ENCODE measurements at regions not wholly inside any gene's neighbourhood (a gene's known extent, or its start where the extent isn't known, plus 50 kb on each side); places are given as distances from the start of the nearest gene placed in this dataset.

- H3K79me2 ChIP-seq (ENCODE audit: control insufficient read depth, insufficient read depth, low read length, unreplicated experiment), result no peaks in the 10 kb centered on the region
- H3K27me3 ChIP-seq (ENCODE audit: insufficient read depth, low read length), result peaks cover 54% of the 10 kb centered on the region
- no peak overlapping the region for H3K4me3 ChIP-seq (ENCODE audit: low read depth, low read length)
Measured at GRCh38 chr21:14321042-14321441, 61.9 kb downstream of the HSPA13 start.

GRCh38 chr21:14319805-14320204 lies 63.1 kb downstream of the HSPA13 start:
- Histone ChIP-seq H3K79me2 (ENCODE audit: control insufficient read depth, insufficient read depth, low read length, unreplicated experiment) (no peaks in the 10 kb centered on the region), H3K27ac (ENCODE audit: low read depth, low read length) (no peak overlapping the region), H2AFZ (ENCODE audit: low read length, unreplicated experiment) (no peak overlapping the region), H3K4me1 (ENCODE audit: control insufficient read depth, insufficient read depth, low read length, unreplicated experiment) (no peaks in the 10 kb centered on the region), H3K36me3 (ENCODE audit: insufficient read depth, low read length) (no peaks in the 10 kb centered on the region), H3K27me3 (ENCODE audit: insufficient read depth, low read length) (peaks cover 53% of the 10 kb centered on the region), H3K4me3 (ENCODE audit: low read depth, low read length) (no peak overlapping the region)

More at GRCh38 chr21:14321042-14321441, 61.9 kb downstream of the HSPA13 start:
- Histone ChIP-seq H3K4me1 (ENCODE audit: control insufficient read depth, insufficient read depth, low read length, unreplicated experiment) (no peaks in the 10 kb centered on the region), H2AFZ (ENCODE audit: low read length, unreplicated experiment) (no peak overlapping the region), H3K36me3 (ENCODE audit: insufficient read depth, low read length) (no peaks in the 10 kb centered on the region), H3K27ac (ENCODE audit: low read depth, low read length) (no peak overlapping the region)

GRCh38 chr21:14318578-14318977 lies 64.4 kb downstream of the HSPA13 start:
- peaks cover 50% of the 10 kb centered on the region for H3K27me3 ChIP-seq (ENCODE audit: insufficient read depth, low read length)
- no peak overlapping the region for H3K4me3 ChIP-seq (ENCODE audit: low read depth, low read length)
- H2AFZ ChIP-seq (ENCODE audit: low read length, unreplicated experiment), result no peak overlapping the region
- H3K27ac ChIP-seq (ENCODE audit: low read depth, low read length), result no peak overlapping the region
- H3K79me2 ChIP-seq (ENCODE audit: control insufficient read depth, insufficient read depth, low read length, unreplicated experiment), result no peaks in the 10 kb centered on the region
- no peaks in the 10 kb centered on the region for H3K36me3 ChIP-seq (ENCODE audit: insufficient read depth, low read length)
- no peaks in the 10 kb centered on the region for H3K4me1 ChIP-seq (ENCODE audit: control insufficient read depth, insufficient read depth, low read length, unreplicated experiment)

GRCh38 chr21:14317507-14317906 lies 65.4 kb downstream of the HSPA13 start:
- Histone ChIP-seq H3K4me1 (ENCODE audit: control insufficient read depth, insufficient read depth, low read length, unreplicated experiment) (no peaks in the 10 kb centered on the region), H3K79me2 (ENCODE audit: control insufficient read depth, insufficient read depth, low read length, unreplicated experiment) (no peaks in the 10 kb centered on the region), H3K36me3 (ENCODE audit: insufficient read depth, low read length) (no peaks in the 10 kb centered on the region), H2AFZ (ENCODE audit: low read length, unreplicated experiment) (no peak overlapping the region), H3K27me3 (ENCODE audit: insufficient read depth, low read length) (peaks cover 47% of the 10 kb centered on the region), H3K4me3 (ENCODE audit: low read depth, low read length) (no peak overlapping the region), H3K27ac (ENCODE audit: low read depth, low read length) (no peak overlapping the region)

DNA sequence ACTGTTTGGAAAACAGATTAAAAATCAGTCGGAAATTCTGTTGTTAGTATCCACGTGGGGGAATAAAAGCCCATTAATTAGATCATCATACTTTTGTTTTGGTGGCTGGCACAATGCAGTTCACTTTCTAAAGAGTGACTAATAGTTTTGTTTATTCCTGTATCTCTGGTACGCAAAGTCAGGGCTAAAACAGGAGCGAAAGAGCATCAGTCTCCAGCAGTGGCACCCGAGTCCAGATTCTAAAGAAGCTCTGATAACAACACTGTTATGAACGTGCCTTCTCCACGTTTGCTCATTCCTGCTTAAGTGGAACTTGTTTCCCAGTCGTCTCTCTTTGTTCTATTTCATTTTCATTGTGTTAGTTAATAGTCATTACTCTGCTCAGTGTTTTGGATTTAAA lies 69.6 kb downstream of the HSPA13 start:
- Histone ChIP-seq H2AFZ (ENCODE audit: low read length, unreplicated experiment) (no peak overlapping the region), H3K27me3 (ENCODE audit: insufficient read depth, low read length) (peaks cover 63% of the 10 kb centered on the region), H3K4me3 (ENCODE audit: low read depth, low read length) (no peak overlapping the region), H3K4me1 (ENCODE audit: control insufficient read depth, insufficient read depth, low read length, unreplicated experiment) (no peaks in the 10 kb centered on the region), H3K36me3 (ENCODE audit: insufficient read depth, low read length) (no peaks in the 10 kb centered on the region), H3K27ac (ENCODE audit: low read depth, low read length) (no peak overlapping the region), H3K79me2 (ENCODE audit: control insufficient read depth, insufficient read depth, low read length, unreplicated experiment) (no peaks in the 10 kb centered on the region)

GRCh38 chr21:14312871-14313270 lies 70.1 kb downstream of the HSPA13 start:
- no peaks in the 10 kb centered on the region for H3K36me3 ChIP-seq (ENCODE audit: insufficient read depth, low read length)
- H3K4me1 ChIP-seq (ENCODE audit: control insufficient read depth, insufficient read depth, low read length, unreplicated experiment), result no peaks in the 10 kb centered on the region
- H3K27me3 ChIP-seq (ENCODE audit: insufficient read depth, low read length), result peaks cover 59% of the 10 kb centered on the region
- H2AFZ ChIP-seq (ENCODE audit: low read length, unreplicated experiment), result no peak overlapping the region
- no peak overlapping the region for H3K27ac ChIP-seq (ENCODE audit: low read depth, low read length)
- H3K79me2 ChIP-seq (ENCODE audit: control insufficient read depth, insufficient read depth, low read length, unreplicated experiment), result no peaks in the 10 kb centered on the region
- H3K4me3 ChIP-seq (ENCODE audit: low read depth, low read length), result no peak overlapping the region

DNA sequence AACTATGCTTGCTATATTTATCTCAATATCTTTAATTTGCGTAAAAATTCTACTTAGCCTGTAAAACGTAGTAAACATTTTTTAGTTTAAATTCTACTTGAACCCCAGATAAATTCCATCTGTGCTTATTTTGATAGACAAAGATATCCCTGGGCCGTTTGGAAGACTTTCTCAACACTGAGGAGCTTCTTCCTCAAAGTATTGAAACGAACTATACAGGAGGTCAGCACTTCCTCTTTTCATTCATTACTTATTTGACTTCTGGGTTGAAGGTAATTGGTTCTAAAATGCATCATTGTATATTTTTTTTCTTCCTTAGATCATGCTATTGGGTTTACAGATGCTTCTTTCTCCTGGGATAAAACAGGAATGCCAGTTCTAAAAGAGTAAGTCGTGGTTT lies 74.7 kb downstream of the HSPA13 start:
- Histone ChIP-seq H3K36me3 (ENCODE audit: insufficient read depth, low read length) (no peaks in the 10 kb centered on the region), H3K27ac (ENCODE audit: low read depth, low read length) (no peak overlapping the region), H2AFZ (ENCODE audit: low read length, unreplicated experiment) (no peak overlapping the region), H3K79me2 (ENCODE audit: control insufficient read depth, insufficient read depth, low read length, unreplicated experiment) (no peaks in the 10 kb centered on the region), H3K4me1 (ENCODE audit: control insufficient read depth, insufficient read depth, low read length, unreplicated experiment) (no peaks in the 10 kb centered on the region), H3K27me3 (ENCODE audit: insufficient read depth, low read length) (peaks cover 31% of the 10 kb centered on the region), H3K4me3 (ENCODE audit: low read depth, low read length) (no peak overlapping the region)

DNA sequence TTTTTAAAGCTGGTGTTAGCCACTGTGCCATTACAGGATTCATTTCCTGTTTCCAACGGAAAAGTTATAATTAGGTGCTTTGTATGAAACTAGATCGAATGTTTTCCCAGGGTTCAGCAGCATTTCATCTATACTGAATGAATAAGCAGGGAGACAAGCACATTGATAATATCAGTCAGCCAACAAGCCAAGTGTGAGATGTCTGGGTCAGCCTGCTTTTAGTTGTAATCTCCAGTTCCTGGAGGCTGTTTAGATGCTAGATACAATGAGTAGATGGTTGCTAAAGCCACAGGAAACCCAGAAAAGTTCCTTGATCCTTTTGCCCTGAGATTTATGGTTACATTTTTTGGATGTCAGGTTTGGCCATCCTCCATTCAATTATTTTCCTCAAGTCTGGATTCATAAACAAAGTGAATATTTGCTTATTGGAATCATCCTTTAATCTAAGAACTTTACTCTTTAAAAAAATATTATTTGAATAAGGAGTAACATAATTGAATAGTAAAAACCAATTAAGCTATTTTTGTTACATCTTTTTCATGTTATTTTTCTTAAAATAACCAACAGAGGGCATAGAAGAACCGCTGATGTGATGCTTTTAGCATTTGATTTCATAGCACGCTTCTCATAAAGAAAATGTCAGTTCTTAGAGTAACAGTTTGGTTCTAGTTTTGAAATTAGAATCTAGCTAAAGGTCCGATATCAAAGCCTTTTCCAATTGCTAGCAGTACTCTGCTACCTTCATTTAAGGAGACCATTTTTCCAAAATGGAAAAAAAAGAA lies 76.6 kb downstream of the HSPA13 start:
- H2AFZ ChIP-seq (ENCODE audit: low read length, unreplicated experiment), result no peak overlapping the region
- H3K27ac ChIP-seq (ENCODE audit: low read depth, low read length), result no peak overlapping the region
- H3K79me2 ChIP-seq (ENCODE audit: control insufficient read depth, insufficient read depth, low read length, unreplicated experiment), result no peaks in the 10 kb centered on the region

GRCh38 chr21:14303731-14304488 lies 79.0 kb downstream of the HSPA13 start:
- Histone ChIP-seq H3K79me2 (ENCODE audit: control insufficient read depth, insufficient read depth, low read length, unreplicated experiment) (no peaks in the 10 kb centered on the region), H3K27me3 (ENCODE audit: insufficient read depth, low read length) (peaks cover 4% of the 10 kb centered on the region), H2AFZ (ENCODE audit: low read length, unreplicated experiment) (no peak overlapping the region), H3K4me1 (ENCODE audit: control insufficient read depth, insufficient read depth, low read length, unreplicated experiment) (no peaks in the 10 kb centered on the region), H3K27ac (ENCODE audit: low read depth, low read length) (no peak overlapping the region), H3K4me3 (ENCODE audit: low read depth, low read length) (no peak overlapping the region), H3K36me3 (ENCODE audit: insufficient read depth, low read length) (no peaks in the 10 kb centered on the region)

More for the DNA sequence above, 76.6 kb downstream of the HSPA13 start:
- Histone ChIP-seq H3K4me1 (ENCODE audit: control insufficient read depth, insufficient read depth, low read length, unreplicated experiment) (no peaks in the 10 kb centered on the region), H3K36me3 (ENCODE audit: insufficient read depth, low read length) (no peaks in the 10 kb centered on the region), H3K4me3 (ENCODE audit: low read depth, low read length) (peak overlapping the region; percentile 53; the same call in 1 of the 2 replicates), H3K27me3 (ENCODE audit: insufficient read depth, low read length) (peaks cover 18% of the 10 kb centered on the region)

DNA sequence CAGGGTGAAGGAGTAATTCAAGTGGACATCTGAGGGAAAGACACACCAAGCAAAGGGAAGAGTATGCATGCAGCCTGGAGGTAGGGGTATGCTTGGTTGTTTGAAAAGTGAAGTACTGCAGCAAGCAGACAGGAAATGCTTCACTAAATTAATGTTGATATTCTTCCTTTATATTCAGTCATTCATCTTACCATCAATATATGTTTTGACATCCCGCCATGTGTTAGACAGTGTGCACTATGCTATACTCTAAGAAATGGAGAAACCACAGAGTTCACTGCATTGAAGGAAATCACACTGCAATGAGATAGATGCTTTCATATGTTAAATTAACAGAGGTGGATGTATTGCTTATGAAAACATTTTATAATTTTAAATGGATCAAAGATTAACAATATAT lies 82.9 kb downstream of the HSPA13 start:
- H3K27ac ChIP-seq (ENCODE audit: low read depth, low read length), result no peak overlapping the region
- no peak overlapping the region for H3K4me3 ChIP-seq (ENCODE audit: low read depth, low read length)
- H3K4me1 ChIP-seq (ENCODE audit: control insufficient read depth, insufficient read depth, low read length, unreplicated experiment), result no peaks in the 10 kb centered on the region
- no peaks in the 10 kb centered on the region for H3K79me2 ChIP-seq (ENCODE audit: control insufficient read depth, insufficient read depth, low read length, unreplicated experiment)
- no peak overlapping the region for H2AFZ ChIP-seq (ENCODE audit: low read length, unreplicated experiment)
- no peaks in the 10 kb centered on the region for H3K27me3 ChIP-seq (ENCODE audit: insufficient read depth, low read length)
- no peaks in the 10 kb centered on the region for H3K36me3 ChIP-seq (ENCODE audit: insufficient read depth, low read length)

DNA sequence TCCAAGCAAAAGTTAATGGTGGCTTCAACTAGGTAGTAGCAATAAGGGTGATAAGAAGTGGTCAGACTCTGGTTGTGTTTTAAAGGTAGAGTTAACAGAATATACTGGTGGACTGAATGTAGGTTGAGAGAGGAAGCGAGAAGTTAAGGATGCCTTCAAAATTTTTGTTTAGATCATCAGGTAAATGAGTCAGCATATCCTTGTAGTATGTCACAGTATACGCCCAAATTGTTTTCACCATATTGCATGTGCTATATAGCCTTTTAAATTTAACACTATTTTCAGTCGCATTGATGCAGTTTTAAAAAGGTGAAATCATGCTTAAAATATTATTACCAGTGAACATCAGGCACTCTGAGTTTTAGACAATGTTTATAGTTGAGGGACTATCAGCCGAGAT lies 74.6 kb downstream of the RBM11 start:
- H3K27ac ChIP-seq (ENCODE audit: low read depth, low read length), result no peak overlapping the region
- H3K4me1 ChIP-seq (ENCODE audit: control insufficient read depth, insufficient read depth, low read length, unreplicated experiment), result no peaks in the 10 kb centered on the region
- no peak overlapping the region for H2AFZ ChIP-seq (ENCODE audit: low read length, unreplicated experiment)
- H3K79me2 ChIP-seq (ENCODE audit: control insufficient read depth, insufficient read depth, low read length, unreplicated experiment), result no peaks in the 10 kb centered on the region
- H3K27me3 ChIP-seq (ENCODE audit: insufficient read depth, low read length), result peaks cover 38% of the 10 kb centered on the region
- no peak overlapping the region for H3K4me3 ChIP-seq (ENCODE audit: low read depth, low read length)
- H3K36me3 ChIP-seq (ENCODE audit: insufficient read depth, low read length), result no peaks in the 10 kb centered on the region
